HG03196 (cell line): ENCODE measurements at regions not wholly inside any gene's neighbourhood (a gene's known extent, or its start where the extent isn't known, plus 50 kb on each side); places are given as distances from the start of the nearest gene placed in this dataset.
"Not testable (repeated sequence)": the region's sequence is repeated elsewhere in the genome, so short reads cannot be mapped to it uniquely, and the experiment has no call there.

ENCODE experiments used
- ATAC-seq: cut with Tn5 transposase; IDR thresholded peaks from one replicate; pipeline ENCODE4 v1.9.1; 2021; ENCODE audit not compliant: unreplicated experiment

DNA sequence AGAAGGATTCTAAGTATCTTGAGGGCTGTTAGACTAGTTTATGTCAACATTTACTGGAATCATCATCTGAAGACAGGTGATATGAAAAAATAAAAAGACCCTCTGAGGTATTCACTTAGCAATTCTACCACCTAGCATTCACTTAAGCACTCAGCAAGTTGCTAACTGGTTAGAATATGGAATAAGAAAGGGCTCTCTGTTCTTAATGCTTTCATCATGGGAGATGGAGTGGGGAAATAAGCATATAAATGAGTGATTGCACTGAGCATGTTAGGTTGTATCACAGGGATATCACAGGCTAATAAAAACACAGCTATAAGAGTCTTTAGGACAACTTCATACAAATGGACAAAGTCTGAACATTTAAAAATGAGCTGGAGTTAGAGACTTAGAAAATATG lies 1238.8 kb downstream of the CDH11 start:
- ATAC-seq = no peak

DNA sequence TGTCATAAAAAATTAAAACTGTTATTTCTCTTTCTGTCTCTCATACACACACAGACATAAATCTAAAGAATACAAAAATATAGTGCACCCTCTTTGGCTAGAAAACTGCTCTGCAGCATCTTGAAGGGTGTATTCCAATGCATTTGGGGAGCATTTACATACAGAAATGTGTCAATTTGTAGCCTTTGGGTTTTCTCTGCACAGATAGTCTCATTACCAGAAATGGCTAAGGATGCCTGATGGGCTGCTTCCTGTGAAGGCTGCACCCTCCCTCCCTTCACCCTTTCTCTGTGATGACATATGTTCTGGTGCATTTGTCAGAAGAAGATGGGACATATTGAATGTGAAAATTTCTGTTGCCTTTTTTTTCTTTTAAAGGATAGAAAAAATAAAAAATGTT lies 1239.3 kb downstream of the CDH11 start:
- no peak for ATAC-seq

DNA sequence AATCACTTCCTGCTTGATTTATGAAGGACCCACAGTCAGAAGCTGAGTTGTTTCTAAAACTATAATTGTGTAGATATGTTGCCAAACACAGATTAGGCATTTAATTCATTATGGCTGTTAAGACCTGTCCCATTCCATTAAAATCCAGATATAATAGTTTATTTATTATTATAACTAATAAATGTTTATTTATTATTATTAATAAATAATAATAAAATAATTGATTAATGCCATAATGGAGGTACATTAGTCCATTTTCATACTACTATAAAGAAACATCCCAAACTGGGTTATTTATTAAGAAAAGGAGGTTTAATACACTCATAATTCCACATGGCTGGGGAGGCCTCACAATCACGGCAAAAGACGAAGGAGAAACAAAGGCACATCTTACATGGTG lies 1240.9 kb downstream of the CDH11 start:
- ATAC-seq = no peak

DNA sequence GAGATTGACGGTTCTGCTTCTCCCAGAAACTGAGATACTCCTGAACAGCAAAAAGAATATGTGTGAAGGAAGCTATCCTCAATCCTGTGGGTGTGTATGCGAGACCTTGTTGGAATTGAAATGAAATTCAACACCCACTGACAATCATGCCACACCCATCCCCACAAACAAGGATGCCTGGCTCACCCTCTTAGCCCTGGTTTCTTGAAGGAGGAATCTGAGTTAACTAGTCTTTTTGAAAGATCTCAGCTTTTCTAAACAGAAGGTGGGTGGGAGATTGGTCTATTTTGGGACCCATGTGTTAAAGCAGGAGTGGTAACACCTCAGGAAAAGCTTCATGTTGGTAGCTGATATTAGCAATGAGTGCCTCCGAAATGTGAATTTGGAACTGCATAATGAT lies 1244.5 kb downstream of the CDH11 start:
- no peak for ATAC-seq

DNA sequence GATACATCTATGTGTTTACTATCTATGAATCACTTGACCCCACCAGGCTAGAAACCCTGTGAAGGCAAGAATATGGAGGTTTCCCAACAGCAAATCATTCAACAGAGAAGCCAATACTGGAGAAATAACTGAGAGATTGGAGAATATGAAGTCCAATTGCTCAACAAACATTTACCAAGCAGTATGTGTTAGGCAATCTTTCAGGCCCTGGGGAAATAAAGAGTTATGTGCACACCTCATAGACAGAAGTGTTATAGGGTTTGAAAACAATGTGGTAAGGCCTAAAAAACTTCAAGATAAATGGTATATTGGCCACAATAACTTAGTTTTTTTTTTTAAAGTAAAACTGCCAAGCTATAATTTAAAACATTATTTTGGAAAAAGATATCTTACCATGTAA lies 1245.8 kb downstream of the CDH11 start:
- no peak for ATAC-seq

DNA sequence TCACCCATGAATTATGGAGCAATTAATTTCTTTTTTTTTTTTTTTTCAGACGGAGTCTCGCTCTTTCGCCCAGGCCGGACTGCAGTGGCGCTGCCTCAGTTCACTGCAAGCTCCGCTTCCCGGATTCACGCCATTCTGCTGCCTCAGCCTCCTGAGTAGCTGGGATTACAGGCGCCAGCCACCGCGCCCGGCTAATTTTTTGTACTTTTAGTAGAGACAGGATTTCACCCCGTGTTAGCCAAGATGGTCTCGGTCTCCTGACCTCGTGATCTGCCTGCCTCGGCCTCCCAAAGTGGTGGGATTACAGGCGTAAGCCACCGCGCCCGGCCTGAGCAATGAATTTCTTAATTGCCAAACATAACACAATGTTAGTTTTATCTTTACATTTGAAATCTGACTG lies 1261.2 kb downstream of the CDH11 start:
- ATAC-seq = not testable (repeated sequence)

- no peak for ATAC-seq
These were observed 1265.3 kb downstream of the CDH11 start for GRCh38 chr16:63856537-63856936.

DNA sequence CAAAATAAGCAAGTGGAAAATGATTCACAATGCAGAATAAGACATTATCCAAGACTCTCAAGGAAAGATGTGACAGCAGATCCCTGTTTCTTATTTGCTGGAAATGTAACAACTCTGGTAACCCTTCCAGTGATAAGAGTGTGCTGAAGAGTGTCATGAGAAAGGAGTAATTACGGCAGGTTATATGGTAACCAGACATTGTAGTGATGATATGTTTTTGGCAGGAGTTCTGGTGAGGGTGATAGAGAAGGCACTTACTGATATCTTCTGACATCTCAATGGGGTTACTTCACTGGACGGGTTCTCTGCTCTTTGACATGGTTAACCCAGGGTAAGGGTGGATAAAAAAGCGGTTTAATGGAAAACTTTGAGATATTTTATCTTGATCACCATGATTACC lies 1270.9 kb downstream of the CDH11 start:
- no peak for ATAC-seq

DNA sequence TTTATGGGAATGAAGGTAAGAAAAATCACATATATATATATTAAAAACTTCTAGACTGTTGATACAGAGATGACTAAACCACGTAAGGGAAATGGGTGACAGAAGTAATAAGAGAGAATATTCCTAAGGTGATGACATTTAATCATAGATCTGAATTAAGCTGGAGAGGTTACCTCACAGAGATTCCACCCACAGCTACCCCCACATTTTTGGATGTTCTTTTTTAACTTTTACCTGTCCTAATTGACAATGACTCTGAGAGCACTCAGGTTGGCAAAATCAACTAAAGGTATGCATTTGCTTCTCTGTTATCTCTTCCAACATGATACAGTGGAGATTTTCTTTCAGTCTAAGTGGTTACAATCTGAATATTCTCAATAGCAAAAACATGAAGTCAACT lies 1280.6 kb downstream of the CDH11 start:
- ATAC-seq = no peak

DNA sequence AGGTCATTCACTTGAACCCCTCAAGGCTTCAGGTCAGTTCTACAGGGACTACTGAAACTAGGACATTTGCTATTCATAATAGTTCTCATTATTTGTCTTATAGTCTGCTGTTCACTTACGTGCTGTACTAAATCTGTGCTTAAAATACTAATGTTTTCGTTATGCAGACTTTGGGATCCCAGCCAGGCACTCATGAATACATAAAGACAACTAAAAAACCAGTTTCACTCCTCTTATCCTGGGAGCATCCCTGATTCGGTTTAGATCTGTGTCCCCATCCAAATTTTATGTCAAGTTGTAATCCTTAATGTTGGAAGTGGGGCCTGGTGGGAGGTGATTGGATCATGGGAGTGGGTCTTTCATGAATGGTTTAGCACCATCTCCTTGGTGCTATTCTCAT lies 1291.8 kb downstream of the CDH11 start:
- no peak for ATAC-seq

- no peak for ATAC-seq
These were observed 1299.0 kb downstream of the CDH11 start for GRCh38 chr16:63822818-63823217.

GRCh38 chr16:63816276-63816675 lies 1305.6 kb downstream of the CDH11 start:
- ATAC-seq = no peak

DNA sequence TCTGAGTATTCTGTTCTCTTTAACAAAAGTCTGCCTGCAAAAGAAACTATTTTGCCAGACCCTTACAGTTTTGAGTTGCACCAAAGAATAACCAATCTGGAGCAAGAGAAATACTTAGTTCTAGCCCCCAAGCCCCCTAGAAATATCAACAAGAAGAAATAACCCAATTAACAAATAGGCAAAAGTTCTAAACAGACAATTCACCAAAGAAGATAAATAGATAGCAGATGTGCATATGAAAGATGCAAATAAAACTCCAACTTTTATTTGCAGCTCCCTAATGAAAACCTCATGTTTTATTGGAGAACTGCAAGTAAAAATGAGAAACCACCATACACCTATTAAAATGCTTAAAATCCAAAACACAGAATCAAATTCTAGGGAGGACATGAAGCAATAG lies 1308.0 kb downstream of the CDH11 start:
- no peak for ATAC-seq

DNA sequence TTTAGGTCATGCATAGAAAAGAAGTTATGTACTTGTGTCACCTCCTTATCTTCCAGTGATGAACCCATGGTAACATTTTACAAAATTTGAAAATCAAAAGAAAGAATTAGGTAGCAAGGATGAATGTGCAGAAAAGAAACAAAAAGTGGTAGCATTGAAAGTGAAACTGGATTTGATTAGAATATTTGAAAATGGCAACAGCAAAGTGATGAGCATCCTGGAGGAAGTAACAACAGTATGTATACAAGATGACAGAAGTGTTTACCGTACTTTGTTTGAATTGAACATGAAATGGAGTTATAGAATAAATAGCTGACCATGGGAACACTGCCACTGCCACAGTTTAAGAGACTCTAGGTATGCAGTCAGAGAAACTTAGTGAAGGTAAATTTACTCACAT lies 1313.1 kb downstream of the CDH11 start:
- ATAC-seq = no peak

DNA sequence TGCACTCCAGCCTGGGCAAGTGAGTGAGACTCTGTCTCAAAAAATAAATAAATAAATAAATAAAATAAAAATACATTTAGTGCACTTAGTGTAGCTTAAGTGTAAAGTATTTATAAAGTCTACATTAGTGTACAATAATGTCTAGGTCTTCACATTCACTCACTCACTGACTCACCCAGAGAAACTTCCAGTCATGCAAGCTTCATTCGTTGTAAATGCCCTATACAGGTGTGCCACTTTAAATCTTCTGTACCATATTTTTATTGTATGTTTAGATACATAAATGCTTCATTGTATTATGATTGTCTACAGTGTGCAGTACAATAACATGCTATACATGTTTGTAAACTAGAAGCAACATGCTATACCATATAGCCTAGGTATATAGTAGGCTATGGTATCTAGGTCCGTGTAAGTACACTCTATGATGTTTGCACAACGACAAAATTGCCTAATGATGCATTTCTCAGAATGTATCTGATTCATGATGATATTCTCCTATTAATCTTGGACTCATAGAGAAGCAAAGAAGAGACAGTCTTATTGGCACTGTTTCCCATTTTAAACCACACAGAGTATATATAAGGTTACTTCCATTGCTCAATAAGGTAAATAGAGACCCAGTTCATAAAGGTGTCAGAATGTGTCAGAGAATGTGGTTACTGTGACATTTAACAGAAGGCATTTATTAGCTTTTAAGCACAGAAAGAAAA lies 1314.9 kb downstream of the CDH11 start:
- ATAC-seq = no peak

- no peak for ATAC-seq
These were observed 1317.7 kb downstream of the CDH11 start for GRCh38 chr16:63804126-63804525.

- ATAC-seq = no peak
These were observed 1332.3 kb downstream of the CDH11 start for GRCh38 chr16:63789603-63790002.

DNA sequence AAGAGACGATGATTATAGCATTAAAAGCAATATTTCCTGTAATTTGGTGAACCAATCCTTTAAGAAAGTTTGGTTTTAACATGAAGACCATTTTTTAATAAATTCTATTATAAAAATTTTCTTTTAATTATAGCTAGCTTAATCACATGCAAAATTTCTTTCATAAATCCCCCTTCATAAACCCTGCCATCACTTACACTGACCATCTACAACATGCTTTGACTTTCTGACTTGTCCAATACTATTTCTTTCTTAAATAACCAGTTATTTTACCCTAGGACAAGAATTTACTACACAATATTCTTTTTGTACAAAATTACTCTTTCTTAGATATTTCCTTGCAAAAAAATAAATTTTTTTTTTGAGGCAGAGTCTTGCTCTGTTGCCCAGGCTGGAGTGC lies 1334.8 kb downstream of the CDH11 start:
- ATAC-seq = no peak

DNA sequence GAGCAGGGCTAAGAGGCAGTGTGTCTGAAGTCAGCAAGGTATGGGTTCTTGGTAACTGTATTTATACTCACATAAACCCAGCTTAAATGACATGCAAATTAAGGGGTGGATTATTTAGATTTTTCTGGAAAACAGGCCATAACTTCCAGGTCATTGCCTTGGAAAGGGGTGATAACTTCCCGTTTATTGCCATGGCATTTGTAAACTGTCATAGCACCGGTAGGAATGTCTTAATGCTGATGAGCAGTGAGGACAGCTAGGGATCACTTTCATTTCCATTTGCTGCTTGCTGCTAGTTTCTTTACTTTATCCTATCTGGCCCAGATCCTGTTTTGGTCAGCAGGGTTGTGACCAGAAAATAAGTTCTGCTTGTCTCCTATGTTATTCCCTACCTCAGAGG lies 1336.7 kb downstream of the CDH11 start:
- no peak for ATAC-seq

- ATAC-seq = no peak
These were observed 1345.4 kb downstream of the CDH11 start for GRCh38 chr16:63776437-63776836.

DNA sequence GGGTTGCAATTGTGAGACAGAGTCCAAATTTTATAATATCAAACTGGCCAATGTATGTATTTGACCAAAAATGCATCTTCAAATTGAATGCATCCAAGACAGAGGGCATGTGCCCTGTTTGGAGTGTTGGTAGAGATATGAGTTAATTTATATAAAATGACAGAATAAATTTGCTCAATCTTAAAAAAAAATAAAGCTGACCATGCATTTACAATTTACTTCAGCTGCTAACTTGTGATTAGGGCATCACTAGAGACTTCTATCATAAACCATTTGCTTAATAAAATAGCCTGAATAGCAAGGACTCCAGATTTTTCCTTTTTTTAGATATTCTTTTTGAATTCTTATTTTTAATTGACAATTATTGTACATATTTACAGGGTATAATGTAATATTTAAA lies 1345.8 kb downstream of the CDH11 start:
- ATAC-seq = no peak

DNA sequence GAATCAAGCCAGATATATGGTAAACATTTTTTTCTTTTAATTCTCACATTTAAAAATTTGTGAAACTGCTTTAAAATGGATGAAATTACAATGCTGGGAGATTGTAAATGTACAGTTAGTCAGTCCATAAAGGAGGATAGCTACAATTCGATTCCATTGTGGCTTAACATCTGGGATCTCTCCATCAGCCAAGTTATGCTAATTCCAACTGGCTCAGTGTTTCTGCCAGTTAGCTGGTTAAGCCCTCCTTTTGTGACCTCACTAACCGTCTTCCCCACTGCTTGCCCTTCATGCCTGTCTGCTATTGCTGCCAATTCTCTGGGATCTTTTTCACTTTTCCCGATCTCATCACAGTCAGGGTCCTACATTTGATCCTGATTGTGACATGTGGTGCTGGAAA lies 1347.6 kb downstream of the CDH11 start:
- ATAC-seq = no peak

DNA sequence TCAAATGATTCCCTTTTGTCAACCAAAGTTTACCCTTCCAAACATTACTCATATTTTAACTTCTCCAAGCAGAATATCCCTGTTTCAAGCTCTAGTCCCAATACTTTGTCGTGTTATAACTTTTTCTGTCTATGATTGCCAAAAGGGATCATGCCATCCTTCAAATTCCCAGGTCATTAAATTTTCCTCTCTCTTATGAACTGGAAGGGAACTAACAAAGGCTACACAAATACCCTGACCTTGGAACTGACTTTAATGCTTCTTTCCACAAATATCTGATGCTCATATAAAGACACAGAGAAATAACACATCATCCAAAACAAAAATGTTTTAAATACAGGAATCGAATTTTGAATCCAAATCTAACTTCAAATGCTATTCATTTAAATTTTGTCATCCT lies 1352.7 kb downstream of the CDH11 start:
- no peak for ATAC-seq
